HG03432 (cell line): ENCODE measurements at regions not wholly inside any gene's neighbourhood (a gene's known extent, or its start where the extent isn't known, plus 50 kb on each side); places are given as distances from the start of the nearest gene placed in this dataset.

Source experiments
- ATAC-seq: cut with Tn5 transposase; IDR thresholded peaks from one replicate; pipeline ENCODE4 v1.9.1; 2021; ENCODE audit warnings: mild to moderate bottlenecking, moderate library complexity; ENCODE audit not compliant: unreplicated experiment

DNA sequence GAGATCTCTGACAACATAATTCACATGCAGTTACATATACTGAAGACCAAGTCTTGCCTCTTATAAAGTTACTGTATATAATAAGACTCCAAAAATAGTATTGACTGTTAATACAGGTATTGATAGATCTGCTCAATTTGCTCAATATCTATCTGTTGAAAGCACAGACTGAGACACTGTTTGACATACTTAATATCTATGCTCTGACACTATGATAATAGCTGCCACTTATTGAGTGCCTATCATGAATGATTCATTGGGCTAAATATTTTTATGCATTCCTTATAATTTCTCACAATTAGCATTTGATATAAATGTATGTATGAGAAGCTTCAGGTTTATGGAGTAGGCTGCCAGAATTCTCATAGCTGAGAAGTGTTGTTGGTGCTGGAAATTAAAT lies 1600.9 kb upstream of the IGFBP7 start:
- no peak for ATAC-seq

DNA sequence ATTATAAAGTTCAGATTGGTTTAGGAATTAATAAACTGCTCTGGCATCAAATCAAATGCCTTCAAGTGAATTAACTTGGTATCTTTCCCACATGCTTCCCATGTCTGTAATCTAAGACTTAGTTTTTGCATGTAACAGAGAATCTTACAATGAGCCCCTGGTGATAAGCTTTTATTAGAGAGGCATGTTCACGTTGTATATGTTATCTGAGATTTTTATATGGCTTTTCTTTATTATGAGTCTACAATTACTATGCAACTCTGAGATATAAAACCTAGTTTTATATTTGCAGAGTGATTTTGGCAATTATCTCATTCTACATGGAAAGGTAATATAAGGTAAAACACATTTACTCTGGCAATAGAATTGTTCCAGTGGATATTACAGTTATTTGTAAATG lies 1578.4 kb upstream of the IGFBP7 start:
- ATAC-seq: no peak

DNA sequence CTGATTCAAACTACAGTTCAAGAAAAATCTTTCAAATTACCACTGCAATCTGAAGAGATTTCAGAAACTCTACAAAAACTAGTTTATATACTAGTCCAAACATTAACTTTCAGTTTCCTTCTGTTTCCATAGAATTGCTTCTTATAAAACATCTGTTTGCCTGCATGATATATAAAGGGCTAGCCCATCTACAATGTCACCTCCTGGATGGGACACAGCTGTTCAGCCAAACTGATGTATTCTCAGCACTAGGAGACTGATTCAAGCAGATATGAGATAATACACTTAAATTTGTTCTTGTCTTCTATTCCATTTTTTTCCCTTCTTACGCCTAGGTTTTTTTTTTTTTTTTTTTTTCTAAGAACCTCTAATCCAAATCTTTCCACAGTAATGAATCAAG lies 1569.7 kb upstream of the IGFBP7 start:
- ATAC-seq: no peak

GRCh38 chr4:58679051-58679450 lies 1568.9 kb upstream of the IGFBP7 start:
- ATAC-seq: no peak

DNA sequence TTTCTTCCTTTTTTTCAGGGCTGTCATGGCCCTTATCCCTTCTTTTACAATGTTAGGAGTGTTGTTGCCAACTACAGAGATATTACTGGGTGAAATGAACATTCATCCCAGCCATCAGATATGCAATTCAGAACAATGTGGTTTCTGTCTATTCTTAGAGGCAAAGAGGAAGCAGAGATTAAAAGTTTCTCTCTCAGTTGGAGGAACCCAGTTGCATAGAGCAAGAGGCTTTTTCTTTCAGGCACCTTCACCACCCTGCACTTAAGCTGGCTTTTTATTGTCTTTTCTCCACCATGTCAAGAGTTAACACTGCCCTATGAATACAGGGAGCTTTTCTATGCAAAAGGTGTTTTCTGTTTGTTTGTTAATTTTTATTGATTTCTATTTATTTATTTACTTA lies 1559.6 kb upstream of the IGFBP7 start:
- ATAC-seq: no peak

GRCh38 chr4:58665649-58666048 lies 1555.5 kb upstream of the IGFBP7 start:
- ATAC-seq: no peak

GRCh38 chr4:58658701-58659100 lies 1548.5 kb upstream of the IGFBP7 start:
- ATAC-seq: no peak

GRCh38 chr4:58653251-58653650 lies 1543.1 kb upstream of the IGFBP7 start:
- ATAC-seq: no peak

DNA sequence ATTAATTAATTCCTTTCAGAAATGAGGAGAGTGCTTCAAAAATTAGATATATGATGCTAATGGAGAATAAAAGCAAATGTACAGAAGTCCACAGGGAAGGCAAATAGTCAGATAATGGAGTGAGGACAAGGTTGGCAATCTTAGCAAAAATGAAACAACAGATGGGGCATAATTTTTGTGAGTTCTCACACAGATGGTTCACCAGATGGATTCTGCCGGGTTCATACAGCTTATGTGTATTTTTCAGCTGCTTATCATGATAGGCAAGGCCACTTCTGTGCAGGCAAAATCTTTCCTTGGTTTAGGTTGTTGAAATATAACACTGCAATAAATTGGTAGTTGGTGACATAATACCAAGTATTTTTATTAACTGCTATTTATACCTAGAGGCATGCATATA lies 1539.0 kb upstream of the IGFBP7 start:
- ATAC-seq: no peak

DNA sequence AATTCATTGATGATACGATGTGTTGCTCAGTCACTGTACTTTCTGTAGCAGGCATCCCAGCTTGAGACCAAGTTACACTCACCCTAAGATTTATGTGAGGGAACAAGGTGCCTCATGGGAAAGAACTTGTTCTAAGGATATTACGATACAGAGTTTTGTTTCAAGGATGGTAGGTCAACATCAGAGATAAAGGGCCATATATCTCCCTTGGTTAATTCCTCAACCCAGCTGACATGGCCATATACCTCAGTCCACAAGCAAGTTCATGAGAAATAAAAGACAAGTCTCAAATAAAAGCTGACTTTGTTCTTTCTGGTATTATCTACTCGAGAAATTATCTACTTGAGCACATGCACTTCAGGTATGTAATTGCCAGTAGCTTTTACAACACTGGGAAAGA lies 1535.9 kb upstream of the IGFBP7 start:
- ATAC-seq: no peak

DNA sequence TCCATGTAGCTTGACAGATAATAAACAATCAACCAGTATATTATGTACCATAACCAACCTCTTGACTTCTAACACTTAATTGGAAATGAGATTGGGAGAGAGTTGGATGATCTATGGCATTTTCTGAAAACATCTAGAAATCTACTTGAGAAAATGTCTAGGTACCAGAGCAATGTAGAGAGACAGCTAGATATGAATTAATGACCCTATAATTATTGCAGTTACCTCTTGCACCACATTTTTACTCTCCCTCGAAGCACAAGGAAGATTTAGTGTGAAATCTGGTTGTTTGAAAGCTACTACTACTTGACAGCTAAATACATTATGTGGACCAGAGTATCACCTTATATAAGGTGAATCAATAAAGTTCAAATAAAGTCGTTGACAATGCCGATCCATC lies 1534.4 kb upstream of the IGFBP7 start:
- ATAC-seq: no peak

DNA sequence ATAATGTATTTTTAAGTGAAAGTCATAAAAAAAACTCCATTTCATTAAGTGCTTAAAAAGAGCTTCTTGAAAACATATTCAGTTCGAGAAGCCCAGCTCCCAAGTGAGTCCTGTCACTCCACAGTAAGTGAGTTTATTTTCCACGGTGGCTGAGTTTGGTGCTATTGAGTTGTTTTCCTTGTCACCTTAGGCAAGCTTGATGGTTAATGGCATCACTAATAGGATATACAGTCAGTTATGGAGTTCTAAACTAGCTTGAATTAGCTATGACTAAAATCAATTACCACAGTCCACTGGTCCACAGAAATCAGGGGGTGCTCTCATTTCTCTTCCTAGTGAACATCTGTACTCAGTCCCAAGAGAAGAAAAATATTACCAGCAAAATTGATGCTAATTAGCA lies 1526.2 kb upstream of the IGFBP7 start:
- ATAC-seq: no peak

- ATAC-seq: no peak
Measured at GRCh38 chr4:58617226-58617625, 1507.0 kb upstream of the IGFBP7 start.

GRCh38 chr4:58611012-58611411 lies 1500.8 kb upstream of the IGFBP7 start:
- ATAC-seq: no peak

DNA sequence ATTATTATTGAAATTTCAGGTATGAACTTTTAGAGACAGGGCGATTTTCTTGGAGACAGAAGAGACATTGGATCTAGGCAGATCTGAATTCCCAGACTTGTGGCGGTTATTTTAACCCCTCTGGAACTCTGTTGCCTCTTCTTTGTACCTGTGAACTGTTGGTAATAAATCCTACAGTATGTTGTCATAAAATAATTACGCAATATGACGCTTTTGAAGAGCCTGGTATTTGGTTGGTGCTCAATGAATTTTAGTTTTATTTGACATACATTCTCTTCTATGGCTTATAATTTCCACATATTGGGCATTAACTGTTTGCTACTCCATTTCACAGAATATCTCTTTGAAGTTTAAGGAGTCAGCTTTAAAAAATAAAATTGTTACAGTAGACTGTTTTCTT lies 1496.1 kb upstream of the IGFBP7 start:
- ATAC-seq: no peak

GRCh38 chr4:58603951-58604350 lies 1493.8 kb upstream of the IGFBP7 start:
- ATAC-seq: no peak

- ATAC-seq: no peak
Measured at GRCh38 chr4:58602731-58603359, 1492.7 kb upstream of the IGFBP7 start.

DNA sequence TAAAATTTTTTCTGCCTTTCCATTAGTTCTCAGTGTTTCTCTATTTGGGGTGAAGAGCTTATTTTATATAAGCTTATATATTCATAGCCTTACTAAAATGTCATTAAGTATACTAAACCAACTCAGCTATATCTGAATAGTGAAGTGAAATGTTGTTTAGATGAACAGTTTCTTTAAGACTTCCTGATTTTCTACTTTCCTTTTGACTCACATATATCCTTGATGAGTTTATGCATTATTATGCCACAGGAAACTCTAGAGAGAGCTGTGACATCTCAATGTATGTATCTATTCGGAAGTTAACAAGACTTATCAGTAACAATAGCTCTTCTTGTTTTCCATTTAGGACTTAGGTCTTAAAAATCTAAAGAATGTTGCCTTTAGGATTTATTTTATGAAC lies 1491.8 kb upstream of the IGFBP7 start:
- peak; percentile 82 for ATAC-seq

GRCh38 chr4:58600290-58600689 lies 1490.1 kb upstream of the IGFBP7 start:
- peak; percentile 39 for ATAC-seq

DNA sequence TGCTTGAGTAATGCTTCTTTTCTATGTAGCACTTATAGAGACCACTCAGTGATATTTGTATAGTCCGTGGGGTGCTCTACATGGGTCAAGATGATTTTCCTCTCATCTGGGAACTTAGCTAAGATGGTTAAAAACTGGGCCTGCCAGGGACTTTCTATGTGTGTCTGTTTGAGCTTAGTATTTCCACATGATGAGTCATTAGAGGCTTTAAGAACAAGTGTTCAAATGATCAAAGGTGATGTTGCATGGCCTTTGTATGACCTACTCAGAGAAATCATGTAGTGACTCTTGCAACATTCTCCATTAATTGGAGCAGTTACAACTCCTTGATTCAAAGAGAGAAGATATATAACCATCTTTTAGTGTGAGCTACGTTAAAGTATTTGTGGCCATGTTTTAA lies 1480.5 kb upstream of the IGFBP7 start:
- ATAC-seq: peak; percentile 87

DNA sequence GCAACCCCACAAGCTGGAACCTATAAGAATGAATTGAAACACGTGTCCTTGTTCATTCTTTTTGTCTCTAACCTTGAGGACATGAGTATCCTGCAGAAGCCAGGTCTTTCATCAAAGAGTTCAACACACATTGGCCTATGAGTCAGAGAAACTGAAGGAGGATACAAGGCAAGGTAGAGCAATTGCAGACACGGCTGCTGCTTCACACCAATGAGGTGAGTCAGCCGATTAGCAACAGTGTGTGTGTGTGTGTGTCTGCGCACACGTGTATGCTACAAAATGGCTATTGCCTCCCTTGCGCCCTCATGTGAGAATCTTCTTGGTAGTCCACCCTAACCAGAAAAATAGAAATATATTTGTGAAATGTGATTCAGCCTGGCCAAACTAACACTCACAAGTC lies 1477.7 kb upstream of the IGFBP7 start:
- ATAC-seq: no peak

DNA sequence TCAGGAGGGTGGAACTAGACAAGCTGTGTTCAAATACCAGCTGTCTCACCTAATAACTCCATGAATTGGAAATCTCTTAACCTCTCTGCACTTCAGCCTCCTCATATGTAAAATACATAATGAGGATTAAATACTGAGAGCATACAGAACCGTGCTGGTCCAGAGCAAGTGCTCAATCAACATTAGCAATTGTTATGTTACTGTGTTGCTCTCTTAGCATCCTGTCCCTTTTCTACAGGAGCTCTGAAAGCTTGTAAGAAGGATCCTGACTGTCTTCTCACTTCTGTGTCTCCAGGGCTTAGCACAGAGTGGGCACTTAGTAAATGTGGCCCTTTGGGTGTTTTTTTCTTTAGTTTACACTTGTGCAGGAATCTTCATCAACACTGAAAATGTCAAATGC lies 1456.1 kb upstream of the IGFBP7 start:
- ATAC-seq: no peak

DNA sequence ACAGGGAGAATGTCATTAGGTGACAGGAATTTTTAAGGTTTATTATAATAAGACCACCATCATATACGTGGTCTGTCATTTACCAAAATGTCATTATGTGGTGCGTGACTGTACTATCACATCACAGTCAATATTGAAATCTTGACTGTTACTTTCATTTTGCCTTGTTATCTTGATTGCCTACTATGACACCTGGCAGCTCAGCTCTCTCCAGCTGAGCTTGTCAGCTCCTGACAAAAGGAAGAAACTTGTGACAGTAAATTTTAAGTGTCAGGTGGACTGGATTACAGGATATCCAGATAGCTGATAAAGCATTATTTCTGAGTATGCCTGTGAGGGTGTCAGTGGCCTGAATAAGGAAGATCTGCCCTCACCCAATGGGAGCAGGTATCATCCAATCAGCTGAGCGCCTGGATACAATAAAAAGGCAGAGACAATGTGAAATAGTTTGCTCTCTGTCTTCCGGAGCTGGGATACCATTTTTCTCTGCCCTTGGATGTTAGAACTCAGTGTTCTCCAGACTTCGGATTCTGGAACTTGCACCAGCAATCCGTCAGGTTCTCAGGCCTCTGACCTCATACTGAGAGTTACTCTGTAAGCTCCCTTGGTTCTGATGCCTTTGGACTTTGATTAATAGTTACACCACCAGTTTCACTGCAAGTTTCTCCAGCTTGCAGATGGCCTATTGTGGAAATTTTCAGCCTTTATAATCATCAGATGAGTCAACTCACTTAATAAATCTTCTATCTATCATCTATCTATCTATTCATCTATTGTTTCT lies 1454.7 kb upstream of the IGFBP7 start:
- no peak for ATAC-seq
